Spleen (tissue), 7 donors: ENCODE measurements at regions not wholly inside any gene's neighbourhood (a gene's known extent, or its start where the extent isn't known, plus 50 kb on each side); places are given as distances from the start of the nearest gene placed in this dataset.

Source experiments
- CTCF ChIP-seq, 11 experiments: fragments of 200-600 bp in 7 of 11; fragments of 450-650 bp in 4 of 11; sonication (generic) in 4 of 11; IDR thresholded peaks in 8 of 11; conservative IDR thresholded peaks in 3 of 11; 1 replicate in 7 of 11; 2 replicates in 4 of 11; pipeline versions ENCODE4 v1.4.0 to v1.8.0; 2016 to 2021; ENCODE audit warnings: antibody characterized with exemption in 11 of 11, inconsistent platforms in 4 of 11, mild to moderate bottlenecking in 1 of 11
- POLR2A ChIP-seq, 3 donors: fragments of 450-650 bp; IDR thresholded peaks; one replicate each; pipeline ENCODE4 v1.5.1; 2017; ENCODE audit warnings: antibody characterized with exemption in 3 of 3, mild to moderate bottlenecking in 1 of 3
- POLR2AphosphoS5 ChIP-seq, 3 donors: sonication (generic); formaldehyde crosslinking; IDR thresholded peaks; one replicate each; pipeline ENCODE4 v1.5.1; 2017; ENCODE audit warnings: antibody characterized with exemption in 3 of 3
- donor health status: DM: no; HTN: no; CAD: no; lungs with moderate emphysema.
- donor health status: DM: no; HTN: no; CAD: no.
- donor health status: DM: no; HTN: no; CAD: no.

DNA sequence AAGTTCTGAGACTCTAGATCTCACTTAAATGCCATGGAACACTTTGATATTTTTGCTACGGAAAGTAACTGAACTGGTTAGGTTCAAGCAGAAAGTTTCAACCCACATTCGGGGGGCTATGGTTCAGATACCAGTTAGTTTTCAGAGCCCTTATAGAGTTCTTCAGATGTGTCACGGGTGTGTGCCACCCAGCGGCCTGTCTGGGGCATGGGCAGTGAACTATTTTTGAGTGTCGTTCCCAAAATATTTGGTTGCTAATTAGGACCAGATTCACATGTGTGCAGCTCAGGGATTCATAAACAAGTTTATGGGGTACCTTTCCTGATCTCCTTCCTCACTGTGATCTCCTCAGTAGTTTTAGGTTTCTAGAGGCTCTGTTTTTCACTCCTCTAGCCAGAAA lies 271.9 kb downstream of the C7orf25 start:
- no peak for TF ChIP-seq CTCF (IDR thresholded peaks at IDR 0.05 in 8 of 11, conservative IDR thresholded peaks at IDR 0.05 in 3 of 11)
- no peak for TF ChIP-seq POLR2A (IDR thresholded peaks at IDR 0.05)
- no peak for TF ChIP-seq POLR2AphosphoS5 (IDR thresholded peaks at IDR 0.05)
